Fibroblast of skin of scalp (primary cell): ENCODE measurements at regions not wholly inside any gene's neighbourhood (a gene's known extent, or its start where the extent isn't known, plus 50 kb on each side); places are given as distances from the start of the nearest gene placed in this dataset.

ENCODE experiments used
- DNase-seq: peaks from one replicate; pipeline ENCODE4 v3.0.0-alpha.2; 2013

DNA sequence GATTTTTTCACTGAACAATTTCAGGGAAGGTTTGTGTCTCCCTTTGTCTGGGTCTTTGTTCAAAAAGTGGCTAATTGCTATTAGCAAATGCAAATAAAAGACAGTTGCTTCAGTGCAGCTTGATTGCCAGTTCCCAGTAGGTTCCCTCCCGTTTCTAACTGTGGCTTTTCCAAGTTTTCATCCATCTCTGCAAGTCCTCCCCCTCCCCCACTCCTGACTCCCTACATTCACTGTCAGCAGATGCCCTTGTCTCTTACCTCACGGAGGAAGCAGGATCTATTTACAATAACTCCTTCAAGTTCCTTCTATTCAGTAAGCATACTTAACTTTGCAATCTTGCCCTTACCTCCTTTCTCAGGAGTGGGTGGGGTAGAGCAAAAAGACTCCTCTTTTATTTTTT lies 55.4 kb upstream of the SCEL start:
- DNase-seq = no peak

DNA sequence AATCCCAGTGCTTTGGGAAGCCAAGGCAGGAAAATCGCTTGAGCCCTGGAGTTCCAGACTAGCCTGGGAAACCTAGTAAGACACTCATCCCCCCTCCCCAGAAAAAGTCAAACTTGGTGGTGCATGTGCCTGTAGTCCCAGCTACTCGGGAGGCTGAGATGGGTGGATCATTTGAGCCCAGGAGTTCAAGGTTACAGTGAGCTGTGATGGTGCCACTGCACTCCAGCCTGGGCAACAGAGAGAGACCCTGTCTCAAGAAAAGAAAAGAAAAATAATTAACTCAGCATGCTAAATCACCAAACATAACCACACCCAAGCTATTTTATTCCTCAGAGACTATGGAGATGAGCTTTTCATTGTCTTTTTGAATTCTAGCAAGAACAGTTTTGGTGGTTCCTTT lies 56.2 kb upstream of the SCEL start:
- DNase-seq = no peak

DNA sequence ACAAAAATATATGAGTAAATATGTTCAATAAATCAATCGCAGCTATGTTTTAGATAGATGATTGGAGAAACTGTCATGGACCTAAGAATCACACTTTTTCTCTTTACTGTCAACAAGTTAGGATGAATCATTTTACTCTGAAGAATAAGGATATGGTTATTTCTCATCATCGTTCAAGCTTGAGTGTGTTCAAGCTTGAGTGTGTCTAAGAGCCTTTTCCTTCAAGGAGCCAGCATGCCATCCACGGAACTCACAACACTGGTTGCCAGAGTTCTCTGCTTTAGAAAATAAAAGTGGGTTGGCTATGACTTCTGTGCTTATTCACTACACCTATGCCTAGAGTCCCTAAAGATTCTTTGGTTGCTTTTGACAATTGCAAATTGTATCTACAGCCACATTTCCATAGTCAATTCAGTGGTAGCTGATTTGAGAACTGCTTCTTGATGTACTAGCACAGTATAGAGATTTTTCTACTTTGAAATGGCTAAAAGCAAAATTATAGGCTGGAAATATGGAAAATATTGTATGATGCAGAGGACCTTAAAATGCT lies 58.1 kb upstream of the SCEL start:
- no peak for DNase-seq

DNA sequence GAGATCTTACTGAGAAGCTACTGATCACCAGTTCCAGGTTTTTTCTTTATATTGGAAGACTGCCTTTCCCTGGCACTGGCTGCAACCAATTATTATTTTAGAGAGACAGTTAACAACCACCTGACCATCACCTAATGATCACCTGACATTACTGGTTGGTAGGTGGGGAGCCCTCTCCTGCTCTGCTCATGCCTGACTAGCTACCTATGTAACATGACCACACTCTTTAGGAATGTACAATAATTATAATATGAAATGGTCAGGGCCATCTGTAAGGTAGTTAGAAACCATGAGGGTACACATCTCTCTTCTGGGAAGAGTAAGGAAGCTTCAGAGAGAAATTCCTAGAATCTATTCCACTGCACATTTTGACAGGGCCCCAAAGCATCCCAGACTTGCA lies 59.0 kb upstream of the SCEL start:
- no peak for DNase-seq

DNA sequence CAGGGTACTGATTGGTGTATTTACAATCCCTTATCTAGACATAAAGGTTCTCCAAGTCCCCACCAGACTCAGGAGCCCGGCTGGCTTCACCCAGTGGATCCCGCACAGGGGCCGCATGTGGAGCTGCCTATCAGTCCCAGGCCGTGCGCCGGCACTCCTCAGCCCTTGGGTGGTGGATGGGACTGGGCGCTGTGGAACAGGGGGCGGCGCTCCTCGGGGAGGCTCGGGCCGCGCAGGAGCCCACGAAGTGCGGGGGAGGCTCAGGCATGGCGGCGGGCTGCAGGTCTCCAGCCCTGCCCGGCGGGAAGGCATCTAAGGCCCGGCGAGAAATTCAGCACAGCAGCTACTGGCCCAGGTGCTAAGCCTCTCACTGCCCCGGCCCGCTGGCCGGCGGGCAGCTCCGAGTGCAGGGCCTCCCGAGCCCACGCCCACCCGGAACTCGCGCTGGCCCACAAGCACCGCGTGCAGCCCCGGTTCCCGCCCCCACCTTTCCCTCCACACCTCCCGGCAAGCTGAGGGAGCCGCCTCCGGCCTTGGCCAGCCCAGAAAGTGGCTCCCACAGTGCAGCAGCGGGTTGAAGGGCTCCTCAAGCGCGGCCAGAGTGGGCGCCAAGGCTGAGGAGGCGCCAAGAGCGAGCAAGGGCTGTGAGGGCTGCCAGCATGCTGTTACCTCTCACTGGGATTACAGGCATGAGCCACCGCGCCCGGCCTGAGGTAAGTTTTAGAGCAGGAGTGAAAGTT lies 60.0 kb upstream of the SCEL start:
- DNase-seq = no peak

DNA sequence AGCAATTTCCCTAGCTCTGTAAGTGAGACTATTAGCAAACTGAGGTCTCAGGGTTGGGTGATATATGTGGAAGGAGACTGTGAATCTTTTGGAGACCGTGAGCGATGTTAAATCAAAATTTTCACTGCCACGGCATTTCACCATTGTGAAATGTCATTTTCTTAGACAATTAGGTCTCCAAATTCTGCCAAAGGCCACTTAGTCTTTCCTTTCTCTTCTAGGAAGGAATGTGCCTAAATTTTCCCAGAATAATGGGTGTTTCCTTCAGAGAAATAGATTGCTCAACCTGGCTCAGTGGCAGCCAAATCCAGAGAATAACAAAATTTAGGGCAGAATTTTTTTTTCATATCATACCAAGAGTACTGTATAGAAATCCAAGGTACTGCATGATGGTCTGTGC lies 64.5 kb upstream of the SCEL start:
- no peak for DNase-seq

DNA sequence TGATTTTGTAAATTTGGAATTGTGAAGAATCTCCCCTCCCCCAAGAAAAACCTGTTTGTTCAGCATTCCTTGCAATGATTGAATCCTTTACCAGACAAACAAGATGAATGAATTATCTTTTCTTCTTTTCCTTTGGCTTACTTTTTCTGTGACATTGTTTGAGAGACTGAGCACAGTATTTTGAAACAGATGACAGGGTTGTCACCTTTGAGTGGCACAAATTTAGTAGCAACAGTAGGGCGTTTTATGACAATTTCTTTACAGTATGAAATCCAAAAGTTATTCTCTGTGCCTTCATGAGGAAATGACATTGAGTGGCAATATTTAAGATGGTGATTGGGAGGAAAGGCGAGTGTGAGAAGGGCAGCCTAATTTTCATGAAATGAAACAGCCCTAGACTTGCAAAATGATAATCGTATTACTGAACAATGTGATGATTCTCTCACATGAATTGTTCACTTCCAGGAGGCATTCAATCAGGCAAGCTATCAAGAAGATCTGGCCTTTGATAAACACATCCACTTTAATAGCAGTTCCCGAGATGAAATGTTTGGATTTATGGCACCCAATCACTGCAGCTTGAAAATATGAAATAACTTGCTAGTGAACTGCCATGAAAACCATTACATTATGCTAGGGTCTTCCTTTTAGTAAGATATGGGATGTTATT lies 68.6 kb upstream of the SCEL start:
- DNase-seq = no peak

DNA sequence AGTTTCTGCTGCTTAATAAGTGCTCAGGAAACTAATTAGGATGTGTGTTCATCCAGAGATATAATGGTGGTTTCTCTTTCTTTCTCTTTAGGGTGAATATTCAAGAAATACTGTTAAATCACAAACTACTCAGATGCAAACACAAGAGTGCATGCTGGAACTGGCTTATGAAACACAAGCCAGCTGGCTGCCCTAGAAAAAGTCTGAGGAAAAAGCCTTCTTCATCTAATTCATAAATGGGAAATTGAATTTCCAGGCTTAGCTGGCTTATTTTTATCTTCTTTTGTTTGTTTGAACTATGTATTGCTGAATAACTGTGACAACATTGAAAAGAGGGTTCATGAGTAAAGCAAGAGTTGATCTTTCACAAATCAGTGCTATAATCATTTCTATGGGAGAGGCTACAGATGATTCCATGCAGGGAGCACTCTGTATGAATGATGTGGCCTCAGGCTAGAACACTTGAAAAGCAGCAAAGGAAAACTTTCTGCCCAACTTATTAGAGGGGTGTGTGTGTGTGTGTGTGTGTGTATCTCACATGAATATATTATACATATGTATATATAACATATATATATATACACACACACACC lies 69.8 kb upstream of the SCEL start:
- no peak for DNase-seq

DNA sequence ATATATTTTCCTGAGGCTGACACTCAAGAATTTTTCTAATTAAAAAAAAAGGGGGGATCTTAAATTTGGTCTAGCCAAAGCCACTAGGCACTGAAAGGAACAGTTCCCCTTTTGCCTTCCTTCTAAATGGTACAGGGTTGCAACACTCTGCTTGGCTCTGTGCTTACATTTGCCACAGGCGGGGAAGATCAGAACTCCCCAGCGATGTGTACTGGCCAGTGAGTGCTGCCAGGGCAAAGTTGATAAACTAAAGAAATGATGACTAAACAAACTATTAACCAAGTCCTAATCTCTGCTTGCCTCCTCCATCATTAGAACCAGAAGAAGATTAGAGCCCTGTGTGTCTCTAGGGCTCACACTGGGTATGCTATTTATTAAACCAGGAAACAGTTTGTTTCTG lies 75.3 kb upstream of the SCEL start:
- DNase-seq = no peak

DNA sequence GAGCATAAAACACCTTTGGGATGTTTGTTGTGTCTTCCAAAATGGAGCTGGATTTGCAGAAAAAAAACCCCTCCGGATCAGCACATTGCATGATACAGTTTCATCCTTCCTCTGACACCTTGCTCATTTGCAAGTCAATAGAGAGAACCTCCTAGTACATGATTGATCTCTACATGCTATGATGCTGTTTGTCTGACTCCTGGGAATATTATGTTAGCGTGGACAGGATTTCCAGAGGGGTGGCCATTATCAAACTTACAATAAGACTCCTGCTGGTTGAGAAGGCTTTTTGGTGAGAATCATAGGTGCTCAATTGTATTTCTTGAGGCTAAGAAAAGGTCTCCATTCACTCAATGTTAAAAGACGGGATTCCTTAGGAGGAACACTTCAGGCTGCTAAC lies 75.9 kb upstream of the SCEL start:
- DNase-seq = no peak

DNA sequence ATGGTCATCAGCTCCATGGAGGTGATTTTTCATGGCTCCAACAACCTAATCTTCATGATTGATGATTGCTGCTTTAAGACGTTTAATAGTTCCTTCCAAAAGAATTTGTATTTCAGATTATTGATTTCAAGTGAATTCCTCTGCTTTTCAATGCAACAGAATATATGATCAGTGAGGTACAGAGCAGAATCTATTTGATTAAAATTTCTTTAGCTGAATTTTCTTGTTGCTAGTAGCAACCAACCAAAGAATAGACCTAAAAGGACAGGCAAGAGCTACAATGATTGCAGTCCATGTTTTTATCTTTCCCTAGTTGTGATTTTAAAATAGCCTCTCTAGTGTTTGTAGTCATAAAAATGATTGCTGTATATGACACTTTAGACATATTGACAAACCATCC lies 76.8 kb upstream of the SCEL start:
- DNase-seq = no peak

DNA sequence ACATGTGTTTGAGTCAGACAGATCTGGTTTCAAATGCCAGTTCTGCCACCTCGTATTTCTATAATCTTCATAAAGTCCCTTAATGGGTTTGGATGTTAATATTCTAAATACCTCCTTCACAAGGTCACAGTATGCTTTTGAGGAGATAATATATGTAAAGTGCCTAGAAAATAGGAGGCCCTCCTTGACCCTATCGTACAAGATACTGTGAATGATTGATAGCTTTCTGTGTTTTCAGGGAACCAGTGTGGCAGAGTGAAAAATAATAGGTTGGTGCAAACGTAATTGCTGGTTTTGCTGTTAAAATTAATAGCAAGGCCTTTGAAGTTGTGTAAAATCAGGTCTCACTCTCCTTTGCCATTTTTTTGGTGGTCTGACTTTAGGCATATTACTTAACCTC lies 77.5 kb upstream of the SCEL start:
- no peak for DNase-seq

DNA sequence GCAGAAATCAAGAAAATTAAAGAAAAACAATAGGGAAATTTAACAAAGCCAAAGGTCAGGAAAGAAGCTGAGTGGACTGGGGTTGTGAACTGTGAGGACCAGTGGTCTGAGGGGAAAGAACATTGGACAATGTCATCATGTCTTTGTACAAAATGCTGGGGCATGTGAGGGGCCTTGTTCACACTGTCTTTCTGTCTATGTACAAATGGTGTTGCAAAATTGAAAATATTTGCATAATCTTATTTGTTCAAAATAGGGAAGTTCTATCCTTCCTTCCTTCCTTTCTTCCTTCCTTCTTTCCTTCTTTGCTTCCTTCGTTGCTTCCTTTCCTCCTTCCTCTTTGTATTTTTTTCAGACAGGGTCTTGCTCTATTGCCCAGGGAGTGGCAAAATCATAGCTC lies 79.2 kb upstream of the SCEL start:
- DNase-seq = no peak

DNA sequence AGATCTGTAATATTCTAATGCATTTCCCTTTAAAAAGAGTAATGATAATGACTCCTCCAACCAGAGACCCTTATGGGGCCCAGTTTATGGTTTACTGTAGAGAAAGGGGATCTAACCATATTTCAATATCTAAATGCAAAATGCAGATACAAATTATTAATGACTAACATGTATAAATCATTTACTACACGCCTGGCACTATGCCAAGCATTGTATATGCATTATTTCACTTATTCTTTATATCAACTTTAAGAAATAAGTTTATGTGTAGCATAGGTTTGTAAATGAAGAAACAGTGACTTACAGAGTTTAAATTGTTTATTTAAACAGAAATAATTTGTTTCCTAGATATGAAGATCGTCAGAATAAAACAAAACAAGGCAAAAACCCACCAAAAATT lies 86.2 kb upstream of the SCEL start:
- no peak for DNase-seq

DNA sequence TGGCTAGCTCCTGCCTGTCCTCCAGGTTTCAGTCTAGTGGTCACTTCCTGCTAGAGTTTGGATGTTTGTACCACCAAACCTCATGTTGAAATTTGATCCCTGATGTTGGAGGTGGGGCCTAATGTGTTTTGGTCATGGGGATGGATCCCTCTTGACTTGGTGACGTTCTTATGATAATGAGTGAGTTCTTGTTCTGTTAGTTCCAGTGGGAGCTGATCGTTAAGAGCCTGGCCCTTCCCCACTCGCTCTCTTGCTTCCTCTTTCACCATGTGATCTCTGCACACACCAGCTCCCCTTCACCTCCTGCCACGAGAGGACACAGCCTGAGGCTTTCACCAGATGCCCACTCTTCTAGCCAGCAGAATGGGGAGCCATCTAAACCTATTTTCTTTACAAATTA lies 86.8 kb upstream of the SCEL start:
- DNase-seq = no peak

DNA sequence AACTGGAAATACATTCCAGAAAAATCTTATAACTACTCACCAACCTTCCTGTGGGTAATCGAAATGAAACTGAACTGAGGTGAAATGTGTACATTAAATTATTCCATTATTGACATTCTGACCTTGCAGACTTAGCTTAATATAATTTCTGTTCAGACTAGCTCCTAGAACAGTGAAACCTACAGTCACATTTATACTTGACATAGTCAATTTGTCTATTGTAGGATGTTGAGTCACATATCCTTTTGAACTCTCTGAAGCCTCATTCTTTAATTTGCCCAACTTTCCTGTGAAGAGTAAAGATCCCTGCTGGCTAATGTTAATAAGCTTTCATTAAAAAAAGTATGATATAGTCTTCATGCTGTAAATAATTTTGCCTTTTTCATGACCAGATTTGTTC lies 92.0 kb upstream of the SCEL start:
- no peak for DNase-seq

DNA sequence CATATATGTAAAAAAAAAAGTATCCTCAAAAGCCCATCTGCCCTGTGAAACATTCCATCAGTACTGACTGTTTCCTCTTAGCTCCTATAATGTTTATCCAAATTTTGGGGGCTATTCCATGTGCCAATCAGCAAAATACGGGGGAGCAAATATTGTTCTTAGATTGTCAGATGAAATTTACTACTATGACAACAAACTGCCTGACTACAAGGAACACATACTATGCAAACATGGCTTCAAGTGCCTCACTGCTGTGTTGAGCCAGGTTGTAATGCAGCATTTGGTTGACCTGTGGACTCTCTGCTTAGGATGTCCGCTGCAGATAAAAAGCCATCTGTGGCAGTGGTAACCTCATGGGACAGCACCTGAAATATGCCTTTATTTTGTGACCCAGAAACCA lies 98.2 kb upstream of the SCEL start:
- no peak for DNase-seq

DNA sequence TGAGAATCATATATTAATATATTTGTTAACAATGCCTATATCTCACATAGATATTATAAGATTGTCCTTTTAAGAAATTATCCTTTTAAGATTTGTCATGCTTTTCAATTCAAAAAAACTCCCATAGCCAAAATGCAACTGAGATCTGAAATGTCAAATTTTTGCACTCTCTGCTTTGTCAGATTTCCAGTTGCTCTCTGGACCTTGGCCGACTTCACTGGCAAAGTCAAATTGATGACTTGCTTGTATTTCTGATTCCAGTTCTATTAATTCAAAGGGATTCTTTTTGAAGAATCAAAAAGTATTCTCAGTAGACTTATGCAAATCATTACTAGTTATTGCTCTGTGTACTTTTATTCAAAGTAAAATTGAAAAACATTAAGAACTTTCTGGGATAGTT lies 101.2 kb upstream of the SCEL start:
- no peak for DNase-seq

DNA sequence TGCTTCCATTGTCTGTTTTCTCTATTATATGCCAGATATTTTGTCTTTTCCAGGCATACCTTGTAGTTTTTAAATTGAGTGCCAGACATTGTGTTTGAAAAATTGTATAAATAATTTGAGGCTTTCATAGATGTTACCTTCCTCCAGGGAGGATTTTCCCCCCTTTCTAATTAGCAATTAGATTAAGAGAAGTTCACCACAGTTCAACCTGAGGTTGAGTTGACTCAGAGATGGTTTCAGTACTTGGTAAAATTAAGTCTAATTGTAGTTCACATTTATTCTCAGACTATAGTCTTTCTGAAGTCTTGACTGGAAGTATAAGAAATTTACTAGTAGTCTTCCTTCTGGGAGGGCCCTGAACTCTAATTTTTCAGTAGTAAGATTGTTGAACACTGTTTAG lies 104.1 kb upstream of the SCEL start:
- no peak for DNase-seq

DNA sequence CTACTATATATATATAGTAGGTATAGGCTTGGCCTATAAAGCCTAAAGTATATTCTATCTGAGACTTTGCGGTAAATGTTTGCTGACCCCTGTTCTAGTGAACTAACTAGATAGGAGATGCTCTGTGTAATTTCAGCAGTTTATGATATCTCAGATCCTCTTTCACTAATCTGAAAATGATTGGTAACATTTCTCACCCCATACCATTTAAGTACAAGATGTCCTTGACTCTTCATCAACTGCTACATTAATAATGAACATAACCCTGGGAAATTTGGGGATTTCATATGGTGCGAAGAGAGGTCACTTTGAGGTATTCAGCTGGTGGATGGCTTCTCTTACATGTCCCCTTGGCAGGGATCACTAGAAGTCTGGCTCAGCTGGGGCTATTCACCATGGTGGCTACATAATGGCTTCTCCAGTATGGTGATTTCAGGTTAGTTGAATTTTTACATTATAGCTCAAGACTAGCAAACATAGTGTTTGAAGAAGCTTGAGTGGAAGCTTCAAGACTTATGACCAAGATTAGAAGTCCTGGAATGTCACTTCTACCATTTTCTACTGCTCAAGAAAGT lies 103.6 kb upstream of the MYCBP2 start:
- DNase-seq = no peak

DNA sequence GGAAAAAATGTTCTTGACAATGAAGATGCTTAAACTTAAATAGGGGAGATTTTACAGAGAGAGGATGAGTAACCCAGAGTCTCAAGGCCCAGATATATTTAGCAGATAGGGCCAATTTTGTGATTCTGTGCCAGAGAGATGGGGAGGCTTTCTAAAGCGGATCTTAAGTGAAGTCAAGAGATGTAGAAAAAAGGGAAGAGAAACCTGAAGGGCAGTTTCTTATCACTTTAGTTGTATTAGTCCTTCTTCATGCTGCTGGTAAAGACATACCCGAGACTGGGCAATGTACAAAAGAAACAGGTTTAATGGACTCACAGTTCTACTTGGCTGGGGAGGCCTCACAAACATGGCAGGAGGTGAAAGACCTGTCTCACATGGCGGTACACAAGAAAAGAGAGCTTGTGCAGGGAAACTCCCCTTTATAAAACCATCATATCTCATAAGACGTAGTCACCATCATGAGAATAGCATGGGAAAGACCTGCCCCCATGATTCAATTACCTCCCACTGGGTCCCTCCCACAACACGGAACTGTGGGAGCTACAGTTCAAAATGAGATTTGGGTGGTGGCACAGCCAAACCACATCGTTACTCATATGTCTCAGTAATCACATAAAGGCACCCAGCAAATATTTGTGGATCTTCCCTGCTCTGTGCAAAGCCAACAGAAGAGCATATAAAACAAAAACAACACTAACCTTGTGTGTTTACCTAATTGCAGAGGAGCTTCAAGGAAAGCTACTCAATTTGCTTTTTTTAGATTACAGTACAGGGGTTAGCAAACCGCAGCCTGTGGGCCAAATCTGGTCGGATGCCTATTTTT lies 102.6 kb upstream of the MYCBP2 start:
- no peak for DNase-seq

DNA sequence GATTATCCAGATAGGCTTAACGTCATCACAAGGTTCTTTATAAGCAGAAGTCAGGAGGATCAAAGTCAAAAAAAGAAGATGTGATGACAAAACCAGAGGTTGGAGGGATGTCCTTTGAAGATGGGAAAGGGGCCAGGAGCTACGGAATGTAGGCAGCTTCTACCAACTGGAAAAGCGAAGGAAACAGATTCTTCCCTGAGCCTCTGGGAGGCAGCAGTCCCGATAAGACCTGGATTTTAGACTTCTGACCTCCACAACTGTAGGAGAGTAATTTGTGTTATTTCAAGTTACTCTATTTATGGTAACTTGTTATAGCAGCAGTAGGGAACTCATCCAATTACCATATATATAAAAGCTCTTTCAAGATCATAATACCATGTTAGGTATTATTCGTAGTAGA lies 98.8 kb upstream of the MYCBP2 start:
- no peak for DNase-seq

DNA sequence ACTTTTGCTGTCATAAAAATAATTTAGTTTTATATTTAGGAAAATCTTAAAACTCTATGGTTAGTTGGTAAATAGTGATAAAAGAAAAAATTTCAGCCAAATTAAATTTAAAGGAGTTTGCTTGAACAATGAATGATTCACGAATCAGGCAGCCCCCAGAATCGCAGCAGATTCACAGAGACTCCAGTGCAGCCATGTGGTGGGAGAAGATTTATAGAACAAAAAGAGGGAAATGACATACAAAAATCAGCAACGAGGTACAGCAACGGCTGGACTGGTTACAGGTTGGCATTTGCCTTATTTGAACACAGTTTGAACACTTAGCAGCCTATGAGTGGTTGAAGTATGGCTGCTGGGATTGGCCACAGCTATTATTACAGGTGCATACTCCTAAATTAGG lies 96.4 kb upstream of the MYCBP2 start:
- no peak for DNase-seq
